Duodenal mucosa (tissue), 2 donors: ENCODE measurements at regions not wholly inside any gene's neighbourhood (a gene's known extent, or its start where the extent isn't known, plus 50 kb on each side); places are given as distances from the start of the nearest gene placed in this dataset.

Experiments
- H3K27ac ChIP-seq: one replicate; pipeline ENCODE4 v1.7.0; 2013; ENCODE audit warnings: low read depth, low read length
- H3K27me3 ChIP-seq, 2 donors: one replicate each; pipeline ENCODE4 v1.7.0; 2013; ENCODE audit warnings: low read length in 2 of 2, control low read depth in 1 of 2; ENCODE audit not compliant: insufficient read depth in 2 of 2, control insufficient read depth in 1 of 2
- H3K36me3 ChIP-seq, 2 donors: one replicate each; pipeline ENCODE4 v1.7.0; 2013; ENCODE audit warnings: low read length in 2 of 2, control low read depth in 1 of 2; ENCODE audit not compliant: insufficient read depth in 2 of 2, control insufficient read depth in 1 of 2
- H3K4me1 ChIP-seq, 2 donors: one replicate each; pipeline ENCODE4 v1.7.0; 2013; ENCODE audit warnings: low read length in 2 of 2, control low read depth in 1 of 2; ENCODE audit not compliant: insufficient read depth in 2 of 2, control insufficient read depth in 1 of 2
- H3K4me3 ChIP-seq, 2 donors: one replicate each; pipeline ENCODE4 v1.7.0; 2013; ENCODE audit warnings: low read length in 2 of 2, low read depth in 1 of 2
- H3K9ac ChIP-seq, 2 donors: one replicate each; pipeline ENCODE4 v1.7.0; 2013; ENCODE audit warnings: low read length in 2 of 2, low read depth in 1 of 2
- H3K9me3 ChIP-seq, 2 donors: one replicate each; pipeline ENCODE4 v1.7.0; 2013; ENCODE audit warnings: low read length in 2 of 2, control low read depth in 1 of 2; ENCODE audit not compliant: control insufficient read depth in 1 of 2

DNA sequence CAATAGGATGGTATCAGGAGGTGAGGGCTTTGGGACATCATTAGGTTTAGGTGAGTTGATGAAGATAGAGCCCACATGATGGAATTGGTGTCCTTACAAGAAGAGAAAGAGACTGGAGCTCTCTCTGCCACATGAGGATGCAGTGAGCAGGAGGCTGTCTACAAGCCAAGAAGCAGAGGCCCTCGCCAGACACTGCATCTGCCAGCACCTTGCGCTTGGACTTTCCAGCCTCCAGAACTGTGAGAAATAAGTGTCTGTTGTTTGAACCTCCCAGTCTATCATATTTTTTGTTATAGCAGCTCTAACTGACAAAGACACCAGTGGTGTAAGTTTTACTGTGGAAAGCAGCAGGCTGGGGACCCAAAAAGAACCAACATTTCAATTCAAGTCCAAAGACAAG is 571.1 kb upstream of the ID2 start:
- no peak overlapping the region for H3K4me3 ChIP-seq
- no peak overlapping the region for H3K27ac ChIP-seq
- peaks cover 0 to 5% of the 10 kb centered on the region in 2 donors for H3K9me3 ChIP-seq
- H3K36me3 ChIP-seq: no peaks in the 10 kb centered on the region
- peaks cover 4 to 6% of the 10 kb centered on the region in 2 donors for H3K27me3 ChIP-seq
- H3K4me1 ChIP-seq: no peaks in the 10 kb centered on the region
- no peak overlapping the region for H3K9ac ChIP-seq

DNA sequence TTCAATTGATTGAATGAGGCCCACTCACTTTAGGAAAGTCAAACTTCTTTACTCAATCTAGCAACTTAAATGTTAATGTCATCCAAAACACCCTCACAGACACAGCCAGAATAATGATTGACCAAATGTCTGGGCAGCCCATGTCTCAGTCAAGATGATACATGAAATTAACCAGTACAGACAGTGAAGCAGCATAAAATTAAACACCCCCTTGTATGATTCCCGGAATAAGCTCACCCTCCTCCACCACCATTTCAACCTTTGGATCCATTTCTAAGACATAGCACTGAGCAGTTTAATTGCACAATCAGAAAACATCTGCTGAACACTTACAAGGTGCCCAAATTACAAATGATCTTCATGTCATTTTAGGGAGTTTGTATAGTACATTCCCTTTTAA is 570.7 kb upstream of the ID2 start:
- Histone ChIP-seq H3K36me3 (no peaks in the 10 kb centered on the region), H3K27me3 (peaks cover 4 to 8% of the 10 kb centered on the region in 2 donors), H3K4me1 (no peaks in the 10 kb centered on the region), H3K9ac (no peak overlapping the region), H3K9me3 (peaks cover 0 to 5% of the 10 kb centered on the region in 2 donors), H3K4me3 (no peak overlapping the region), H3K27ac (no peak overlapping the region)

- H3K4me3 ChIP-seq: no peak overlapping the region
- no peak overlapping the region for H3K27ac ChIP-seq
- peaks cover 0 to 5% of the 10 kb centered on the region in 2 donors for H3K9me3 ChIP-seq
- no peak overlapping the region for H3K9ac ChIP-seq
- H3K36me3 ChIP-seq: no peaks in the 10 kb centered on the region
- peaks cover 0 to 6% of the 10 kb centered on the region in 2 donors for H3K27me3 ChIP-seq
- peaks cover 19 to 21% of the 10 kb centered on the region in 2 donors for H3K4me1 ChIP-seq
Measured at GRCh38 chr2:8115456-8115855, 566.4 kb upstream of the ID2 start.

DNA sequence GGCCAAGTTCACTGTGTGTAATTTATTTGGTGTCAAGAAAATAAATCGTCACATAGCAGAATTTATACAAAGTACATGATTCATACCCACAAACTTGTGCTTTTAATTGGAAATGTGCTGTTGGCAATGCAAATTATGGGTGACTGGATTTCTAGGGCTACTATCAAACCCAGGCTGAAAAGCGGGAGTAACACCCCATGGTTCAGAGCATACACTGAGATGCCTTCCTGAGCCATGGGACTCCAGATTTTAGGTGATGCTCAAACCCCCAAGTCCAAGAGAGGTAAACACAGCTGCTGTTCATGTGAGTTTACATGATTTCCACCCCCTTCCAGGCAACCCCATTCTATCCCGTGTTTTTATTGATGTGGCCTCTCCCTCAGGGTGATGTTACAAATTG is 565.9 kb upstream of the ID2 start:
- Histone ChIP-seq H3K4me1 (peaks cover 19 to 24% of the 10 kb centered on the region in 2 donors), H3K4me3 (no peak overlapping the region), H3K27me3 (peaks cover 0 to 6% of the 10 kb centered on the region in 2 donors)

GRCh38 chr2:8116661-8117060 is 565.2 kb upstream of the ID2 start:
- Histone ChIP-seq H3K9ac (no peak overlapping the region), H3K27me3 (peaks cover 0 to 6% of the 10 kb centered on the region in 2 donors), H3K4me3 (no peak overlapping the region), H3K36me3 (no peaks in the 10 kb centered on the region), H3K27ac (no peak overlapping the region), H3K9me3 (no peaks in the 10 kb centered on the region), H3K4me1 (peaks cover 19 to 24% of the 10 kb centered on the region in 2 donors)

More for the DNA sequence above, 565.9 kb upstream of the ID2 start:
- Histone ChIP-seq H3K36me3 (no peaks in the 10 kb centered on the region), H3K27ac (no peak overlapping the region), H3K9me3 (peaks cover 0 to 2% of the 10 kb centered on the region in 2 donors), H3K9ac (no peak overlapping the region)

DNA sequence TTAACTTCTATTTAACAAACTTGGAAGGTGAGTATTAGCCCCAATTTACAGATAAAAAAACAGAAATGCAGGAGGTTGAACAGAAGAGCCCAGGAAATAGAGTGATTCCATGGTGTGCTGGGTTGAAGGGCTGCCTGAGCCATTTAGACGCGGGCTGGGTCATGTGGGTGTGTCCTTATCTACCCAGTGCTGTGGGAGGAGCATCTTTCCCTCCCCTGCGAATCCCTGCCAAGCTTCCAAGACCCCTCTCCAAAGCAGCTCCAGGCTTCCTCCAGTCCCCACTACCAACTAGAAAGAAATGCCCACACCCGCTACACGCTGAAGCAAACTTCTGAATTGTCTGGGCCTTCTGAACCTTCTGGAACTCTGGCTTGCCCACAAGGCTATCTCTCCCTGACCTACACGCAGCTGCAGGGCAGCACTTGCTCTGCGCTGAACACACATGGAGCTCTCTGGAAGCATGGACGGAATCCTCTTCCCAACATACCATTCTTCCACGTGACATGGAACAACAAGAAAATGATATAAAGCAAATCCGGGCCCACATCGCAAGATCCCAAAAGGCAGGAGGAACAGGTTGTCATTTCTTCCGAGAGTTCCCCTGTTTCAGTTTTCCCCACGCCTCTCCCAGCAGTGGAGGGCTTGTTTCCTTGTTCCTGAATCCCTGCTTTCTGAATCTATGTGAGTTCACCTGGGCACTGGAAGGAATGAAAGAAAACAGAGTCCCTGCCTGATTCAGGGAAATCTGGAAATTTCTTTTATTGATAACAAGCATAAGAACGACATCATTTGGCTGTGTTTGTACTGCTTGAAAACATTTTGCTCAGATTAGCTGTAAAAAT is 562.7 kb upstream of the ID2 start:
- H3K9me3 ChIP-seq: no peaks in the 10 kb centered on the region
- H3K4me3 ChIP-seq: peak overlapping the region in 1 of 2 donors; percentile 41
- no peak overlapping the region for H3K27ac ChIP-seq
- peaks cover 19 to 24% of the 10 kb centered on the region in 2 donors for H3K4me1 ChIP-seq
- no peaks in the 10 kb centered on the region for H3K36me3 ChIP-seq
- peaks cover 0 to 6% of the 10 kb centered on the region in 2 donors for H3K27me3 ChIP-seq
- peak overlapping the region in 1 of 2 donors; percentile 33 for H3K9ac ChIP-seq

GRCh38 chr2:8119782-8120505 is 561.9 kb upstream of the ID2 start:
- Histone ChIP-seq H3K36me3 (no peaks in the 10 kb centered on the region), H3K4me3 (peak overlapping the region; percentile 11 to 41), H3K27me3 (peaks cover 0 to 6% of the 10 kb centered on the region in 2 donors), H3K9ac (peak overlapping the region in 1 of 2 donors; percentile 33), H3K27ac (no peak overlapping the region), H3K4me1 (peaks cover 19 to 24% of the 10 kb centered on the region in 2 donors), H3K9me3 (no peaks in the 10 kb centered on the region)

DNA sequence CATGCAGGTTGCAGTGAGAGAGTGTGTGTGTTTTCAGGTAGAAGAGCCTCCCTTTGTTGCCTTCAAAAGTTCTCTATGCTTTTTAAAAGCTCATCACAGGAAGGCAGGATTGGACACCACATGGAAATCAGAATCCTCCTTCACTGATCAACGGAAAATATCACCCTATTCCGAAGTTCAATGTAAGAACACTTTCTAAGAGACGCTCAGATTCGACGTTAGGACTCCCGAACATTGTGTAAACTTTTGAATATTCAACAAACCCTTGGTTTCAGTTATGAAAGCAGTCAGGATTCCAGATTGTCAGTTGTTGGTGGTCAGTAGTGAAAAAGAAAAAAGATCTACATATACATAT is 561.4 kb upstream of the ID2 start:
- H3K4me3 ChIP-seq: no peak overlapping the region
- H3K36me3 ChIP-seq: no peaks in the 10 kb centered on the region
- H3K9me3 ChIP-seq: no peaks in the 10 kb centered on the region
- H3K27me3 ChIP-seq: peaks cover 0 to 6% of the 10 kb centered on the region in 2 donors
- H3K27ac ChIP-seq: no peak overlapping the region
- H3K4me1 ChIP-seq: peaks cover 19 to 24% of the 10 kb centered on the region in 2 donors
- no peak overlapping the region for H3K9ac ChIP-seq

GRCh38 chr2:8121022-8121825 is 560.6 kb upstream of the ID2 start:
- Histone ChIP-seq H3K4me1 (peaks cover 19 to 24% of the 10 kb centered on the region in 2 donors), H3K9me3 (no peaks in the 10 kb centered on the region), H3K27me3 (peaks cover 0 to 4% of the 10 kb centered on the region in 2 donors), H3K4me3 (no peak overlapping the region), H3K36me3 (no peaks in the 10 kb centered on the region), H3K9ac (no peak overlapping the region), H3K27ac (no peak overlapping the region)
